KMS-11 (cell line): ENCODE measurements at regions not wholly inside any gene's neighbourhood (a gene's known extent, or its start where the extent isn't known, plus 50 kb on each side); places are given as distances from the start of the nearest gene placed in this dataset.
"Not testable (repeated sequence)": the region's sequence is repeated elsewhere in the genome, so short reads cannot be mapped to it uniquely, and the experiment has no call there.

Source experiments
- H2AFZ ChIP-seq: fragments of 200-600 bp; sonication (generic); 2 replicates; pipeline ENCODE4 v1.6.1; 2016; ENCODE audit warnings: antibody characterized with exemption, mixed run types, low read depth
- H3K27ac ChIP-seq: fragments of 200-600 bp; sonication (generic); 2 replicates; pipeline ENCODE4 v1.6.1; 2016; ENCODE audit warnings: mild to moderate bottlenecking, mixed run types
- H3K27me3 ChIP-seq: fragments of 200-600 bp; sonication (generic); 2 replicates; pipeline ENCODE4 v1.6.1; 2017; ENCODE audit warnings: mild to moderate bottlenecking, low read depth, mixed run types, moderate library complexity; ENCODE audit not compliant: insufficient read depth
- H3K36me3 ChIP-seq: fragments of 200-600 bp; sonication (generic); 2 replicates; pipeline ENCODE4 v1.6.1; 2017; ENCODE audit warnings: mild to moderate bottlenecking, mixed run types; ENCODE audit not compliant: insufficient read depth
- H3K4me1 ChIP-seq: fragments of 200-600 bp; sonication (generic); 2 replicates; pipeline ENCODE4 v1.6.1; 2016; ENCODE audit warnings: mild to moderate bottlenecking, low read depth, mixed run types; ENCODE audit not compliant: poor library complexity, severe bottlenecking
- H3K4me2 ChIP-seq: fragments of 200-600 bp; sonication (generic); 2 replicates; pipeline ENCODE4 v1.7.0; 2016; ENCODE audit warnings: mild to moderate bottlenecking, mixed run types
- H3K4me3 ChIP-seq: fragments of 200-600 bp; sonication (generic); IDR thresholded peaks from 2 replicates; pipeline ENCODE4 v1.6.1; 2017; ENCODE audit warnings: low read depth, low read length, mixed read lengths; ENCODE audit not compliant: insufficient read depth
- H3K79me2 ChIP-seq: fragments of 200-600 bp; sonication (generic); 2 replicates; pipeline ENCODE4 v1.6.1; 2016; ENCODE audit warnings: low read depth, mixed run types; ENCODE audit not compliant: insufficient read depth
- H3K9ac ChIP-seq: fragments of 200-600 bp; sonication (generic); 2 replicates; pipeline ENCODE4 v1.6.1; 2016; ENCODE audit warnings: mild to moderate bottlenecking, mixed run types
- H4K20me1 ChIP-seq: fragments of 200-600 bp; sonication (generic); 2 replicates; pipeline ENCODE4 v1.6.1; 2016; ENCODE audit warnings: mild to moderate bottlenecking, mixed run types; ENCODE audit not compliant: insufficient read depth
- TF ChIP-seq, protein P1 (sequence below): fragments of 200-600 bp; sonication (generic); conservative IDR thresholded peaks from 2 replicates; pipeline ENCODE4 v1.6.1; 2017; ENCODE audit warnings: low read depth, mild to moderate bottlenecking, antibody characterized with exemption, low read length, moderate library complexity, mixed read lengths

DNA sequence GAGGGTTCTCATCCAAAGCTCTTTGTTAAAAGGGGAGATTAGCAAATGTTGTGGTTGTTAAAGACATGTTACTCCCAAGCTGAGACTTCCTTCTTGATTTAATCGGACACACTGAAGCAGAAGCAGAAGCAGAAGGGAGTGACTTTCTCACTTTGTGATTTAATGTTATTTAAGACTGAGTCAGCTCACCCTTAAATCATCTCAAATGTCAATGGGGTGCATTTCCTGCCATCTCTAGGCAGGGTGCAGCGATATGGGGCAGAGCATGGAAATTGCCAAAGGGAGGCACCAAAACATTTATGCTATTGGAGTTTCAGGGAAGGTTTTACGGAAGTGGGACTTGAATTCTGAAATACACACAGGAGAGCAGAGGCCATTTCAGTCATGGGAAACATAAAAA lies 283.6 kb downstream of the ABCC12 start:
- TF ChIP-seq, protein P1, sequence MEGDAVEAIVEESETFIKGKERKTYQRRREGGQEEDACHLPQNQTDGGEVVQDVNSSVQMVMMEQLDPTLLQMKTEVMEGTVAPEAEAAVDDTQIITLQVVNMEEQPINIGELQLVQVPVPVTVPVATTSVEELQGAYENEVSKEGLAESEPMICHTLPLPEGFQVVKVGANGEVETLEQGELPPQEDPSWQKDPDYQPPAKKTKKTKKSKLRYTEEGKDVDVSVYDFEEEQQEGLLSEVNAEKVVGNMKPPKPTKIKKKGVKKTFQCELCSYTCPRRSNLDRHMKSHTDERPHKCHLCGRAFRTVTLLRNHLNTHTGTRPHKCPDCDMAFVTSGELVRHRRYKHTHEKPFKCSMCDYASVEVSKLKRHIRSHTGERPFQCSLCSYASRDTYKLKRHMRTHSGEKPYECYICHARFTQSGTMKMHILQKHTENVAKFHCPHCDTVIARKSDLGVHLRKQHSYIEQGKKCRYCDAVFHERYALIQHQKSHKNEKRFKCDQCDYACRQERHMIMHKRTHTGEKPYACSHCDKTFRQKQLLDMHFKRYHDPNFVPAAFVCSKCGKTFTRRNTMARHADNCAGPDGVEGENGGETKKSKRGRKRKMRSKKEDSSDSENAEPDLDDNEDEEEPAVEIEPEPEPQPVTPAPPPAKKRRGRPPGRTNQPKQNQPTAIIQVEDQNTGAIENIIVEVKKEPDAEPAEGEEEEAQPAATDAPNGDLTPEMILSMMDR: no peak
- H3K9ac ChIP-seq: no peak overlapping the region
- no peak overlapping the region for H3K27ac ChIP-seq
- H4K20me1 ChIP-seq: no peaks in the 10 kb centered on the region
- H3K27me3 ChIP-seq: no peaks in the 10 kb centered on the region
- H3K79me2 ChIP-seq: no peaks in the 10 kb centered on the region
- H3K4me2 ChIP-seq: no peak overlapping the region
- H2AFZ ChIP-seq: no peak overlapping the region
- no peak overlapping the region for H3K4me3 ChIP-seq
- H3K36me3 ChIP-seq: no peaks in the 10 kb centered on the region
- no peaks in the 10 kb centered on the region for H3K4me1 ChIP-seq

DNA sequence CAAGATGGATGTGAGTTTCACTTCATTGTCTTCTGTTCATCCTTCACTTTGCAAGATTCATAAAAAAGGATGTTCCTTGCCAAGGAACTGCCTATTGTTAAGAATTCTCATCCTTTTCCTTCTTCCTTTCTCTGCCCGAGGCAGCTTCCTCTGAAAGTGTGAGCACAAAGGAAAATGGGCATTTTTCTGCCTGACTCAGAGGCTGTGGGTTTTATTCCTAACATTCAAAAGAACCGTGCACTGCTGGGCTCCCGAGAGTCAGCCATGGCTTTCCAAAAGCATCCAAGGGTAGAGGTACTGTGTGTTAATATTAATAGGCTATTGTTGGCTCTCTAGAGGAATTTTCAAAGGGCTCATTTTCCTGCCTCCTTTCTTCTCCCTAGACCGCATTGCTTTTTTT lies 289.4 kb downstream of the ABCC12 start:
- Histone ChIP-seq H3K27ac (no peak overlapping the region), H3K4me2 (no peak overlapping the region), H2AFZ (no peak overlapping the region), H4K20me1 (no peaks in the 10 kb centered on the region), H3K9ac (no peak overlapping the region), H3K79me2 (no peaks in the 10 kb centered on the region), H3K27me3 (no peaks in the 10 kb centered on the region), H3K36me3 (no peaks in the 10 kb centered on the region), H3K4me1 (no peaks in the 10 kb centered on the region), H3K4me3 (no peak overlapping the region)
- TF ChIP-seq, protein P1: no peak

DNA sequence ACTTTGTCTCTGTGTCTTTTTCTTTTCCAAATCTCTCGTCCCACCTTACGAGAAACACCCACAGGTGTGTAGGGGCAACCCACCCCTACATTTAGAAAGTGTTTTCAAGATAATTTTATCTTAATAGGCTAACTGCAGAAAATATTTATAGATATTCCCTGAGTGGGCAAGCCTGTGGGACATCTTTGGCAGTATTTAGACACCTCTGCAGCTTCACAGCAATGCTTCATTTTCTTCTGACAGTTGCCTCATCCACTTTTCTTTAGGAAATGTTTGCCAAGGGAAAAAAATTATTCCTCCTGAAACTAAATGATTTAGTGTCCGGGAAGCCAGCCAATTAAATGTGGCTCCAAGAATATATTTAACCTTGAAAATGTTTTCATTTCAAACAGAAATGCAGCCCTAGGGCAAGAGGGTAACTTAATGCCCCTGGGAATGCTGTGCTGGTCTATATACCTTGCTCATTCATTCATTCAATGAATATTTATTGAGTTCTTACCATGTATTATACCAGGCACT lies 290.4 kb downstream of the ABCC12 start:
- TF ChIP-seq, protein P1: no peak
- Histone ChIP-seq H3K9ac (no peak overlapping the region), H3K79me2 (no peaks in the 10 kb centered on the region), H3K4me2 (no peak overlapping the region), H3K27ac (no peak overlapping the region), H4K20me1 (no peaks in the 10 kb centered on the region), H3K36me3 (no peaks in the 10 kb centered on the region), H2AFZ (no peak overlapping the region), H3K4me3 (no peak overlapping the region), H3K4me1 (no peaks in the 10 kb centered on the region), H3K27me3 (no peaks in the 10 kb centered on the region)

DNA sequence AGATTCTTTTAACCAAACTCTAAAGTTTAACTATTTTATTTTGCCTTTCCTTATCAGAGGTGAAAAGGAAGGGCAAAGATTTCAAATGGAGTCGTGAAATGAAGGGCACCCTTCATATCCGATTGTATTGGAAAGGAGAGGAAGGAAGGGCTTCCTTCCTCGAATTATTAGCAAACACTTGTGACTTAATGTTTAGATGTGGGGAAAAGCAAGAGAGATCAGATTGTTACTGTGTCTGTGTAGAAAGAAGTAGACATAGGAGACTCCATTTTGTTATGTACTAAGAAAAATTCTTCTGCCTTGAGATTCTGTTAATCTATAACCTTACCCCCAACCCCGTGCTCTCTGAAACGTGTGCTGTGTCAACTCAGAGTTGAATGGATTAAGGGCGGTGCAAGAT lies 291.5 kb downstream of the ABCC12 start:
- not testable (repeated sequence) for H3K27ac ChIP-seq, H2AFZ ChIP-seq, H3K36me3 ChIP-seq, H3K79me2 ChIP-seq, H3K4me2 ChIP-seq, H3K9ac ChIP-seq, H3K27me3 ChIP-seq, H3K4me3 ChIP-seq, H3K4me1 ChIP-seq, H4K20me1 ChIP-seq

DNA sequence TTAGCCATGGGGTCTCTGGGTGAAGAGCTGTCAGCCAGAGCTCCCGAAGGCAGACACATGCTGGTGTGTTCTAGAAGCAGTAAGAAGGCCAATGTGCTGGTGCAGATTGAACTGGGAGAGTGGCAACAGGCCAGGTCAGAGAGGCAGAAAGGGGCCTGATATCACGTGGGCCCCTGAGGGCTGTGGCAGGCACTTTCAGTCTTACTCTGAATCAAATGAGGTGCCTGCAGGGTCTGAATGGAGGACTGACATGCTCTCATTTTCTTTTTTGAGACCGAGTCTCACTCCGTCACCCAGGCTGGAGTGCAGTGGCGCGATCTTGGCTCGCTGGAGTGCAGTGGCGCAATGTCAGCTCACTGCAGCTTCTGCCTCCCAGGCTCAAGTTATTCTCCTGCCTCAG lies 293.8 kb downstream of the ABCC12 start:
- TF ChIP-seq, protein P1: no peak
- no peaks in the 10 kb centered on the region for H3K27me3 ChIP-seq
- H3K36me3 ChIP-seq: no peaks in the 10 kb centered on the region
- no peak overlapping the region for H2AFZ ChIP-seq
- no peak overlapping the region for H3K4me3 ChIP-seq
- no peak overlapping the region for H3K27ac ChIP-seq
- H3K79me2 ChIP-seq: no peaks in the 10 kb centered on the region
- no peaks in the 10 kb centered on the region for H3K4me1 ChIP-seq
- H3K9ac ChIP-seq: no peak overlapping the region
- no peaks in the 10 kb centered on the region for H4K20me1 ChIP-seq
- no peak overlapping the region for H3K4me2 ChIP-seq
